Prostate gland (tissue), 2 donors: ENCODE measurements at regions not wholly inside any gene's neighbourhood (a gene's known extent, or its start where the extent isn't known, plus 50 kb on each side); places are given as distances from the start of the nearest gene placed in this dataset.

Source experiments
- DNase-seq: peaks from one replicate; pipeline ENCODE4 v3.0.0-alpha.2; 2019; ENCODE audit warnings: low spot score
- H3K27ac ChIP-seq, 2 donors: fragments of 200-600 bp; sonication (generic); 2 replicates each; pipeline ENCODE4 v1.5.1; 2017 to 2019
- H3K27me3 ChIP-seq: fragments of 200-600 bp; sonication (generic); replicated peaks from 2 replicates; pipeline ENCODE4 v1.5.1; 2019; ENCODE audit not compliant: insufficient read depth
- H3K36me3 ChIP-seq, 2 donors: fragments of 200-600 bp; sonication (generic); 1 replicate in 1 of 2; 2 replicates in 1 of 2; pipeline versions ENCODE4 v1.5.1 to v1.8.1; 2017 to 2019
- H3K4me1 ChIP-seq: fragments of 200-600 bp; sonication (generic); replicated peaks from 2 replicates; pipeline ENCODE4 v1.5.1; 2019
- H3K4me3 ChIP-seq, 2 donors: fragments of 200-600 bp; sonication (generic); 2 replicates each; pipeline ENCODE4 v1.5.1; 2017 to 2019
- H3K9me3 ChIP-seq: fragments of 200-600 bp; sonication (generic); 2 replicates; pipeline ENCODE4 v1.5.1; 2017
- CTCF ChIP-seq, 4 experiments: fragments of 200-600 bp in 2 of 4; fragments of 450-650 bp in 2 of 4; sonication (generic) in 2 of 4; IDR thresholded peaks; 1 replicate in 3 of 4; 2 replicates in 1 of 4; pipeline ENCODE4 v1.5.1; 2016 to 2019; ENCODE audit warnings: antibody characterized with exemption in 4 of 4, mild to moderate bottlenecking in 2 of 4, moderate library complexity in 2 of 4
- POLR2A ChIP-seq: fragments of 450-650 bp; IDR thresholded peaks from one replicate; pipeline ENCODE4 v1.6.1; 2016; ENCODE audit warnings: antibody characterized with exemption, mild to moderate bottlenecking
- POLR2AphosphoS5 ChIP-seq: sonication (generic); formaldehyde crosslinking; IDR thresholded peaks from one replicate; pipeline ENCODE4 v1.6.1; 2017; ENCODE audit warnings: antibody characterized with exemption
- WGBS: methylation state at CpG from one replicate; pipeline ENCODE4 v1.1.5; 2018; 5-methylcytosine and 5-hydroxymethylcytosine counted together
- intact Hi-C: fragments of 100-400 bp; cut with DNase I; formaldehyde crosslinking; loops from one replicate; pipeline ENCODE4 v1.14.2; 2022

DNA sequence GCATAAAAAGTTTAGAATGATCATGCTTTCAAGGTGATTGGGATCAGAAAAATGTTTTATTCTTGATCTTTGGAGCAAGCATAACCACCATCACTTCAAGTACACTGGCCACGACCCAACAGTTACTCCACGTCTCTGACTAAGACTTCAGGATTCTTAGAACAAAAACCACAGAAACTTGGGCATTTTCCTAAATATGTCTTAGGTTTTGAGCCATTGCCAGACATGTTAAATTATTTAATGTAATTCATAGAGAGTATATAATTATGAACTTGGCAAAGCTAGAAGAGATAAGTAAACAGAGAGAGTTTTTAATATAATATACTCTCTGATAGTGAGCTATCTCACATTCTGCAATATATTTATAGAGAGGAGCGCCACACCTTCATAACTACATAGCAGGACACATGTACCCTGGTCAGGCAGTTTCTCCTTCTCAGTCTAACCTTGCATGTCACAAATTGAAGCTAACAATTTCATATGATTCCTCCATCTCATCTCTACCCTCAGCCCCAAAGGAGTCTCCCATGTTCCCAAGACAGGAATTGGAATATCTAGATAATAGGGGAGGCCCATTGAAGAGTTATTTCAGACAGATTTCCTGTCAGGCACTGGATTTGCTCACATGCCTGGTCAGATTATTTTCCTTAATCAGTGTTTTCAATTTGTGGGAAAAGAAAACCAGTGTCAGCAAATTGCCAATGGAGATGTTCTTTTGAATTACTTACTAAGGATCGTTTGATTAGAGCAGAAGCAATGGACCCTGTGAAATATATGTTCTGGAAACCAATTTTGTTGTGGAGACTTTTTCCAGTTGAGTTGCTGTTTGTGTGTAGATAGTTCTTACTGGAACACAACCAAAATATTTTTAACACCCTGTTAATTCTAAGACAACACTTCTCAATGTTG is 61.7 kb upstream of the GUCY1A1 start:
- Histone ChIP-seq H3K9me3 (no peaks in the 10 kb centered on the region), H3K4me3 (no peak overlapping the region), H3K27me3 (no peaks in the 10 kb centered on the region), H3K4me1 (no peaks in the 10 kb centered on the region), H3K36me3 (no peaks in the 10 kb centered on the region), H3K27ac (no peak overlapping the region)
- intact Hi-C loops: no loop called here
- TF ChIP-seq POLR2A (no peak), POLR2AphosphoS5 (no peak), CTCF (IDR thresholded peaks at IDR 0.05) (no peak)
- DNase-seq: peak; percentile 10
- 40% methylated on average over 4 of the region's 4 CpGs for WGBS

- Histone ChIP-seq H3K27ac (no peak overlapping the region), H3K36me3 (no peaks in the 10 kb centered on the region), H3K4me3 (no peak overlapping the region), H3K27me3 (no peaks in the 10 kb centered on the region), H3K9me3 (no peaks in the 10 kb centered on the region), H3K4me1 (no peaks in the 10 kb centered on the region)
- intact Hi-C loops: no loop called here
- DNase-seq: no peak
- TF ChIP-seq CTCF (IDR thresholded peaks at IDR 0.05) (no peak), POLR2AphosphoS5 (no peak), POLR2A (no peak)
- WGBS: 56% methylated on average over 6 of the region's 6 CpGs
These were observed 63.2 kb upstream of the GUCY1A1 start for GRCh38 chr4:155603360-155603891.

GRCh38 chr4:155602351-155603140 is 64.1 kb upstream of the GUCY1A1 start:
- Histone ChIP-seq H3K4me3 (no peak overlapping the region), H3K36me3 (no peaks in the 10 kb centered on the region), H3K4me1 (no peaks in the 10 kb centered on the region), H3K27ac (no peak overlapping the region), H3K27me3 (no peaks in the 10 kb centered on the region), H3K9me3 (no peaks in the 10 kb centered on the region)
- WGBS: 77% methylated on average over 3 of the region's 3 CpGs
- no peak for TF ChIP-seq POLR2AphosphoS5
- TF ChIP-seq CTCF (IDR thresholded peaks at IDR 0.05): no peak
- no peak for TF ChIP-seq POLR2A
- DNase-seq: no peak
- intact Hi-C loops: no loop called here

DNA sequence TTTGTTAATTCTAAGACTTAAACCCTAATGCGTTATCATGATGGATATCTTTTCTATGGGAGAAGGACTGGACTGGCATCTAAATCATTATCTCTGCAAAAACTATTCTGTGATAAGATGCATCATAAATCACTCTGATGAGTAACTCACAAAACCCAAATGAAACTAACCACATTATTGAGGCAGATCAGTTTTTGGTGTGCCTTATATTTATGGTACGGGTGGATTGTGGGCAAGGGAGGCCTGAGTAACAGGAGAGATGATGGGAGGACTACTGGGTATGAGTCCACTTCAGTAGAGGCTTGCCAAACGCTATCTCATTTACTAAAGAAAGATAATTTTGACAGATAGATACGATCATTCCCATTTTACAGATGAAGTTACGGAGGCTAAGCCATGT is 66.4 kb upstream of the GUCY1A1 start:
- DNase-seq: no peak
- Histone ChIP-seq H3K4me3 (no peak overlapping the region), H3K4me1 (no peaks in the 10 kb centered on the region), H3K27me3 (no peaks in the 10 kb centered on the region), H3K9me3 (no peaks in the 10 kb centered on the region), H3K36me3 (no peaks in the 10 kb centered on the region), H3K27ac (no peak overlapping the region)
- no peak for TF ChIP-seq POLR2AphosphoS5
- 96% methylated on average over 5 of the region's 5 CpGs for WGBS
- intact Hi-C loops: no loop called here

DNA sequence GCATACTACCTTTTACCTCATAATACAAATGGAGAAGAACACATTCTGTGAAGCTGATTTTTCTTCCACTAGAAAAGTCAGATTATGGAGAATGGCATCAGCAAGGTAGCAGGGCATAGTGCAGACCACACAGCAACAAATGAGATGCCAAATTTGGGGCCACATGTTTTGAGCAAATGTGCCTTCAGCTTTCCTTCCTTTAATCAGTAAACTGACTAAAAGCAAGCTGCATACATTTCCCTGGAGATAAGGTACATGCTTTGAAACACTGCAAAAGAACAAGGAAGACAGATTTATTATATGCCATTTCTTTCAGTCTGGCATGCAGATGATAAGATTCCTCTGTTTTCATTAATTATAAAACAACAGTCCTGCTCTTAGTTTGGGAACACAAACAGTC is 67.1 kb upstream of the GUCY1A1 start:
- DNase-seq: no peak
- intact Hi-C loops: no loop called here
- Histone ChIP-seq H3K4me1 (no peaks in the 10 kb centered on the region), H3K27ac (no peak overlapping the region), H3K4me3 (no peak overlapping the region), H3K36me3 (no peaks in the 10 kb centered on the region), H3K9me3 (no peaks in the 10 kb centered on the region), H3K27me3 (no peaks in the 10 kb centered on the region)
- no peak for TF ChIP-seq POLR2A
